KMS-11 (cell line): ENCODE measurements at regions not wholly inside any gene's neighbourhood (a gene's known extent, or its start where the extent isn't known, plus 50 kb on each side); places are given as distances from the start of the nearest gene placed in this dataset.
A peak's percentile ranks its signal among the peaks of the same experiment; 100 is the strongest.

ENCODE experiments used
- H2AFZ ChIP-seq: fragments of 200-600 bp; sonication (generic); 2 replicates; pipeline ENCODE4 v1.6.1; 2016; ENCODE audit warnings: antibody characterized with exemption, mixed run types, low read depth
- H3K27ac ChIP-seq: fragments of 200-600 bp; sonication (generic); 2 replicates; pipeline ENCODE4 v1.6.1; 2016; ENCODE audit warnings: mild to moderate bottlenecking, mixed run types
- H3K27me3 ChIP-seq: fragments of 200-600 bp; sonication (generic); 2 replicates; pipeline ENCODE4 v1.6.1; 2017; ENCODE audit warnings: mild to moderate bottlenecking, low read depth, mixed run types, moderate library complexity; ENCODE audit not compliant: insufficient read depth
- H3K36me3 ChIP-seq: fragments of 200-600 bp; sonication (generic); 2 replicates; pipeline ENCODE4 v1.6.1; 2017; ENCODE audit warnings: mild to moderate bottlenecking, mixed run types; ENCODE audit not compliant: insufficient read depth
- H3K4me1 ChIP-seq: fragments of 200-600 bp; sonication (generic); 2 replicates; pipeline ENCODE4 v1.6.1; 2016; ENCODE audit warnings: mild to moderate bottlenecking, low read depth, mixed run types; ENCODE audit not compliant: poor library complexity, severe bottlenecking
- H3K4me2 ChIP-seq: fragments of 200-600 bp; sonication (generic); 2 replicates; pipeline ENCODE4 v1.7.0; 2016; ENCODE audit warnings: mild to moderate bottlenecking, mixed run types
- H3K4me3 ChIP-seq: fragments of 200-600 bp; sonication (generic); IDR thresholded peaks from 2 replicates; pipeline ENCODE4 v1.6.1; 2017; ENCODE audit warnings: low read depth, low read length, mixed read lengths; ENCODE audit not compliant: insufficient read depth
- H3K79me2 ChIP-seq: fragments of 200-600 bp; sonication (generic); 2 replicates; pipeline ENCODE4 v1.6.1; 2016; ENCODE audit warnings: low read depth, mixed run types; ENCODE audit not compliant: insufficient read depth
- H3K9ac ChIP-seq: fragments of 200-600 bp; sonication (generic); 2 replicates; pipeline ENCODE4 v1.6.1; 2016; ENCODE audit warnings: mild to moderate bottlenecking, mixed run types
- H4K20me1 ChIP-seq: fragments of 200-600 bp; sonication (generic); 2 replicates; pipeline ENCODE4 v1.6.1; 2016; ENCODE audit warnings: mild to moderate bottlenecking, mixed run types; ENCODE audit not compliant: insufficient read depth
- CTCF ChIP-seq: fragments of 200-600 bp; sonication (generic); conservative IDR thresholded peaks from 2 replicates; pipeline ENCODE4 v1.6.1; 2017; ENCODE audit warnings: low read depth, mild to moderate bottlenecking, antibody characterized with exemption, low read length, moderate library complexity, mixed read lengths

- no peak overlapping the region for H3K4me2 ChIP-seq
- H3K9ac ChIP-seq = no peak overlapping the region
- TF ChIP-seq CTCF = no peak
- no peaks in the 10 kb centered on the region for H4K20me1 ChIP-seq
- no peaks in the 10 kb centered on the region for H3K36me3 ChIP-seq
- no peaks in the 10 kb centered on the region for H3K27me3 ChIP-seq
- no peak overlapping the region for H3K27ac ChIP-seq
- H2AFZ ChIP-seq = no peak overlapping the region
- no peak overlapping the region for H3K4me3 ChIP-seq
- peaks cover 8% of the 10 kb centered on the region for H3K4me1 ChIP-seq
- H3K79me2 ChIP-seq = no peaks in the 10 kb centered on the region
These were observed 92.0 kb upstream of the SSBP2 start for GRCh38 chr5:81842795-81843398.

- H3K9ac ChIP-seq = no peak overlapping the region
- TF ChIP-seq CTCF = no peak
- H3K27me3 ChIP-seq = no peaks in the 10 kb centered on the region
- H3K27ac ChIP-seq = no peak overlapping the region
- H3K36me3 ChIP-seq = no peaks in the 10 kb centered on the region
- no peak overlapping the region; the same call in 1 of the 2 replicates for H2AFZ ChIP-seq
- H3K4me3 ChIP-seq = no peak overlapping the region
- H3K79me2 ChIP-seq = no peaks in the 10 kb centered on the region
- peaks cover 8% of the 10 kb centered on the region for H3K4me1 ChIP-seq
- no peaks in the 10 kb centered on the region for H4K20me1 ChIP-seq
- H3K4me2 ChIP-seq = no peak overlapping the region
These were observed 88.1 kb upstream of the SSBP2 start for GRCh38 chr5:81839034-81839433.

GRCh38 chr5:81838307-81838906 is 87.5 kb upstream of the SSBP2 start:
- H3K4me1 ChIP-seq = peaks cover 8% of the 10 kb centered on the region
- H3K9ac ChIP-seq = no peak overlapping the region
- no peak overlapping the region for H3K4me3 ChIP-seq
- TF ChIP-seq CTCF = peak; percentile 76
- H3K36me3 ChIP-seq = no peaks in the 10 kb centered on the region
- H3K27ac ChIP-seq = no peak overlapping the region
- H4K20me1 ChIP-seq = no peaks in the 10 kb centered on the region
- H3K79me2 ChIP-seq = no peaks in the 10 kb centered on the region
- H3K4me2 ChIP-seq = no peak overlapping the region
- H2AFZ ChIP-seq = peak overlapping the region; percentile 50
- H3K27me3 ChIP-seq = no peaks in the 10 kb centered on the region

- Histone ChIP-seq H3K9ac (no peak overlapping the region), H3K27ac (no peak overlapping the region), H3K4me3 (no peak overlapping the region), H3K4me2 (no peak overlapping the region), H3K4me1 (peaks cover 8% of the 10 kb centered on the region), H2AFZ (peak overlapping the region; percentile 50; the same call in 1 of the 2 replicates), H4K20me1 (no peaks in the 10 kb centered on the region), H3K36me3 (no peaks in the 10 kb centered on the region), H3K27me3 (no peaks in the 10 kb centered on the region), H3K79me2 (no peaks in the 10 kb centered on the region)
- no peak for TF ChIP-seq CTCF
These were observed 86.9 kb upstream of the SSBP2 start for GRCh38 chr5:81837667-81838306.
